Suprapubic skin (tissue), 3 donors: ENCODE measurements at regions not wholly inside any gene's neighbourhood (a gene's known extent, or its start where the extent isn't known, plus 50 kb on each side); places are given as distances from the start of the nearest gene placed in this dataset.

Experiments
- POLR2A ChIP-seq, 2 donors: fragments of 450-650 bp; IDR thresholded peaks; one replicate each; pipeline ENCODE4 v1.6.1; 2017; ENCODE audit warnings: antibody characterized with exemption in 2 of 2, mild to moderate bottlenecking in 2 of 2, moderate library complexity in 2 of 2
- TF ChIP-seq, protein P1 (sequence below), 2 donors: fragments of 200-600 bp in 1 of 2; fragments of 450-650 bp in 1 of 2; sonication (generic) in 1 of 2; IDR thresholded peaks; one replicate each; pipeline ENCODE4 v1.5.1; 2016 to 2019; ENCODE audit warnings: antibody characterized with exemption in 2 of 2, mild to moderate bottlenecking in 1 of 2, moderate library complexity in 1 of 2

DNA sequence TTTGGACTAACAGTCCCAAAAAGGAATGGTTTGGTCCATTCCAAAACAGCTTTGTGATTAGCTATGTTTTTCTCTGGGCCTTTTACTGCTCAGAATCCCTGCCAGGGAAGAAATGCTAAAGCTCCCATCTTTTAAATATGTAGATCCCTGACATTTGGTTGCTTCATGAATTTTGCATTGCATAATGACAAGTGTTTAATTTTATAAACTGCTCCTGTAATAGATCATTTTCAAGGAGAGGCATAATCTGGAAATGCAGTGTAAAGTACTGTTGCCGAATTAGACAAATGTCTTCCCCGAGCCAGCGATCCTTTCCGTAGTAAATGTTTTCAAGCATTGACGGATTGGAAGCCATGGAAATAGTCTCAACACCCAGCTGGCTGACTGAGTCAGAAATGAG is 291.3 kb upstream of the PRKD1 start:
- TF ChIP-seq, protein P1, sequence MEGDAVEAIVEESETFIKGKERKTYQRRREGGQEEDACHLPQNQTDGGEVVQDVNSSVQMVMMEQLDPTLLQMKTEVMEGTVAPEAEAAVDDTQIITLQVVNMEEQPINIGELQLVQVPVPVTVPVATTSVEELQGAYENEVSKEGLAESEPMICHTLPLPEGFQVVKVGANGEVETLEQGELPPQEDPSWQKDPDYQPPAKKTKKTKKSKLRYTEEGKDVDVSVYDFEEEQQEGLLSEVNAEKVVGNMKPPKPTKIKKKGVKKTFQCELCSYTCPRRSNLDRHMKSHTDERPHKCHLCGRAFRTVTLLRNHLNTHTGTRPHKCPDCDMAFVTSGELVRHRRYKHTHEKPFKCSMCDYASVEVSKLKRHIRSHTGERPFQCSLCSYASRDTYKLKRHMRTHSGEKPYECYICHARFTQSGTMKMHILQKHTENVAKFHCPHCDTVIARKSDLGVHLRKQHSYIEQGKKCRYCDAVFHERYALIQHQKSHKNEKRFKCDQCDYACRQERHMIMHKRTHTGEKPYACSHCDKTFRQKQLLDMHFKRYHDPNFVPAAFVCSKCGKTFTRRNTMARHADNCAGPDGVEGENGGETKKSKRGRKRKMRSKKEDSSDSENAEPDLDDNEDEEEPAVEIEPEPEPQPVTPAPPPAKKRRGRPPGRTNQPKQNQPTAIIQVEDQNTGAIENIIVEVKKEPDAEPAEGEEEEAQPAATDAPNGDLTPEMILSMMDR (IDR thresholded peaks at IDR 0.05): no peak
- TF ChIP-seq POLR2A (IDR thresholded peaks at IDR 0.05): no peak
